GM13977 (cell line): ENCODE measurements at regions not wholly inside any gene's neighbourhood (a gene's known extent, or its start where the extent isn't known, plus 50 kb on each side); places are given as distances from the start of the nearest gene placed in this dataset.

Experiments used
- DNase-seq: peaks from one replicate; pipeline ENCODE4 v3.0.0; 2012; ENCODE audit warnings: low spot score
- in situ Hi-C: fragments of 300-500 bp; cut with MboI; formaldehyde crosslinking; loops from one replicate; pipeline ENCODE4 v1.12.0; 2022; ENCODE audit warnings: low sequenced_read_pairs, low pct_unique_long_range_greater_than_20kb, mixed read lengths, inconsistent platforms; ENCODE audit not compliant: unreplicated experiment
- TF ChIP-seq, protein P1 (sequence below): IDR thresholded peaks from 2 replicates; pipeline ENCODE4 v1.5.1; 2012; ENCODE audit warnings: mild to moderate bottlenecking, control low read depth; ENCODE audit not compliant: insufficient read depth; ENCODE audit errors: extremely low read depth, missing control alignments

DNA sequence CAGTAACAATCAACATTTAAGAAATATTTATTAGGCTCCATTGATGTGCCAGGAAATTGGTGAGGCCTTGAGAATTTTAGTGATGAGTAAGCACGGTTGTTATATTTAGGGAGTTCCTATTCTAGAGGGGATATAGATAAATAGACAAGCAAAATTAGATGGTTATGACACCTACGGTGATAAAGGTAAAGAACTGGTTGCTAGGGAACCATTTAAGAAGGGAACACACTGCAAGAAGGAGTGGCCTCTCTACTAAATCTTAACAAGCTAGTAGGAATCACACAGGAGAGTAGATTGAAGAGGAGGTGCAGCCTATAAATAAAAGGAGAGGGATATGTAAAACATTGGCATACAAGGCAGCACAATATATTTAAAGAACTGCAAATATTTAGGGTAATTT, 155.2 kb downstream of the LRIG3 start:
- in situ Hi-C loops, result no loop called here
- no peak for DNase-seq
- TF ChIP-seq, protein P1, sequence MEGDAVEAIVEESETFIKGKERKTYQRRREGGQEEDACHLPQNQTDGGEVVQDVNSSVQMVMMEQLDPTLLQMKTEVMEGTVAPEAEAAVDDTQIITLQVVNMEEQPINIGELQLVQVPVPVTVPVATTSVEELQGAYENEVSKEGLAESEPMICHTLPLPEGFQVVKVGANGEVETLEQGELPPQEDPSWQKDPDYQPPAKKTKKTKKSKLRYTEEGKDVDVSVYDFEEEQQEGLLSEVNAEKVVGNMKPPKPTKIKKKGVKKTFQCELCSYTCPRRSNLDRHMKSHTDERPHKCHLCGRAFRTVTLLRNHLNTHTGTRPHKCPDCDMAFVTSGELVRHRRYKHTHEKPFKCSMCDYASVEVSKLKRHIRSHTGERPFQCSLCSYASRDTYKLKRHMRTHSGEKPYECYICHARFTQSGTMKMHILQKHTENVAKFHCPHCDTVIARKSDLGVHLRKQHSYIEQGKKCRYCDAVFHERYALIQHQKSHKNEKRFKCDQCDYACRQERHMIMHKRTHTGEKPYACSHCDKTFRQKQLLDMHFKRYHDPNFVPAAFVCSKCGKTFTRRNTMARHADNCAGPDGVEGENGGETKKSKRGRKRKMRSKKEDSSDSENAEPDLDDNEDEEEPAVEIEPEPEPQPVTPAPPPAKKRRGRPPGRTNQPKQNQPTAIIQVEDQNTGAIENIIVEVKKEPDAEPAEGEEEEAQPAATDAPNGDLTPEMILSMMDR, result no peak

DNA sequence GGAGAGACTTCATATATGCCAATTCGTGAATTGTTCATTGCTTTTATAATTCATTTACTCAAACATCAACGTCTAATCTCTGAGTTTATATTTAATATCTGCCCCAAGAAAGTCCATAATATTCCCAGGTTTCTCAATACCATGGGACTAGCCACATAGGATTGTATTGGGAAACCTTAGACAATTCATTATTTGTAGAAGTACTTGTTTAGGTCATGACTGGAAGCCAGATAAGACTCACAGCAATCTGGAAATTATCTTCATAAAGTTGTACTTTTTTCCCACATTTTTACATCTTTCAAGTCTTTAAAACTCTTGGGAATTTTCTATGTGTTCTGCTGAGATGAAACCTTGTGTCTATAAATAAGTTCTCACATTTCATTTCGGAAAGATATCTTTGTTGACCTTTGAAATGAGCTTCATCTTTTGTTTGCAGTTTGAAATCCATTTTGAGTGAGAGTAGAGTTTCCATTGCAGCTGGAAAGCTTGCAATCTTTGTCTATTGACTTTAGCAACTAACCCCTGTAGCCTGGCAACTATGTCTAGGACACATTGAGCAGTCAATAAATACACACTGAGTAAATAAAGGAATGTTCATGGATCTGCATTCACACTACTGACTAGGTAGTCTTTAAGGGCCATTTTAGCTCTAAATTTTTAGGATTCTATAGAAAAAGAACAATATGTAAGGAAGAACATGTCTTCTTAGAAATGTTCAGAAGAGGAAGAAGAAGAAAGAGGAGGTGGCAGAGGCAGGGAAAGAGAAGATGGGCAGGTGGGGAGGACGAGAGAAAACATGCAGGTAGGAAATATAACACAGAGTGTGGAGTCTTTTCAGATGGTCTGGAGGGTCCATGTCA, 154.4 kb downstream of the LRIG3 start:
- no peak for DNase-seq
- TF ChIP-seq, protein P1, result no peak
- in situ Hi-C loops, result no loop called here

DNA sequence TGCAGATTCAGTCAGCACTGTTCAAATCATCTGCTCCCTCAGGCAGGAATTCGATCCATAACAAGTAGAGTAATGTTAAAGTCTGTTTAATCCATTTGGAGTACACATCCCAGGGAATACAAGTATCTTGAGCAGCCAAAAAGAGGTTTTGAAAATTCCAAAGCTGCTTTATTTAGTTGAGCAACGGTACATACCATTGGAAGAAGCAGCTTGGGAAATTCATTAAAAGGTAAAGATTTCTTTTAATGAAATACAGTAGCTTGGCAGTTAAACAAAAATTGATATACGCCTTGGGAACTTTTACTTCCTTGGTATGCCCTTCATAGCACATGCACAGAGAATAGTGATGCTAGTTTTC, 153.8 kb downstream of the LRIG3 start:
- TF ChIP-seq, protein P1, result no peak
- in situ Hi-C loops, result no loop called here
- DNase-seq, result no peak

DNA sequence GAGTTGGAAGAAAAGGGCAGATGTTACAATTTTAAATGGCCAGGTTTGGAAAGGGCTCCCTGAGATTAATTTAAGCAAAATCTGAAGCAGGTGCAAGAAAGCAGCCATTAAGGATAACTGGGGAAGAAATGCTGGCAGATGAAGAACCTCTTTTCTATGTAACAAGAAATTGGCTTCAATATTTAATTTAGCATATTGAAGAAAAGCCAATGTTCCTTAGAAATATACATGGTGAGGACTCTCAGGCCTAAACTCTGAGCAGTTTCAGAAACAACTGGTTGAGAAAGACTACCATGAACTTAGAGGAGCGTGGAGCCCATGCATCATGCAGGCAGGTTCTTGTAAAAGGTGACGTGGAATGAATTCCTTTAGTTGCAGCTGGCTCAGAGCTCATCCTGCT, 152.8 kb downstream of the LRIG3 start:
- TF ChIP-seq, protein P1, result no peak
- no peak for DNase-seq
- in situ Hi-C loops, result no loop called here

- TF ChIP-seq, protein P1, result no peak
- in situ Hi-C loops, result no loop called here
- no peak for DNase-seq
These were observed 146.3 kb downstream of the LRIG3 start for GRCh38 chr12:58773986-58774385.

GRCh38 chr12:58774731-58775130, 145.6 kb downstream of the LRIG3 start:
- TF ChIP-seq, protein P1, result no peak
- in situ Hi-C loops, result no loop called here
- no peak for DNase-seq
